AG10803 (cell line): ENCODE measurements at regions not wholly inside any gene's neighbourhood (a gene's known extent, or its start where the extent isn't known, plus 50 kb on each side); places are given as distances from the start of the nearest gene placed in this dataset.

Experiments
- DNase-seq: peaks from one replicate; pipeline ENCODE4 v3.0.0; 2010; ENCODE audit warnings: low read depth
- H3K4me3 ChIP-seq: 2 replicates; pipeline ENCODE4 v1.5.1; 2011; ENCODE audit warnings: mild to moderate bottlenecking, low read length, control low read depth
- CTCF ChIP-seq: conservative IDR thresholded peaks from 2 replicates; pipeline ENCODE4 v1.5.1; 2011; ENCODE audit warnings: mild to moderate bottlenecking, low read length, control low read depth, inconsistent platforms

DNA sequence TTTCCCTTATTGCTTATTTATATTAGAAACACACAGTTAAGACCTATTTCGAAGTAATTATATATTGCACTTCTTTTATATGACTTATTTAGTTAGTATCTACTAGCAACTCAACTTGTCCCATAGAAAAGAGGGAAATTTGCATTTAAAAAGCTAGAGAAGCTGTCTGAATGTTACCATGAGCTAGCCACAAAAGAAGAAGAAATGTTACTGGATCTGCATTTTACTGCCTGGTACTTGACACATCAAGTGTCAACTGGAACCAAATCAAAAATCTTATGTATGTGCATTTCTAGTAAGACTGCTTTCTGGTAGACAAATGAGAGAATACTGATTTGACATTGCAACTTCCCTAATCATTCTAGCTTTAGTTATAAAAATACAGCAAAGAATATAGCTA is 424.6 kb upstream of the VRK2 start:
- DNase-seq: no peak
- no peak for TF ChIP-seq CTCF

DNA sequence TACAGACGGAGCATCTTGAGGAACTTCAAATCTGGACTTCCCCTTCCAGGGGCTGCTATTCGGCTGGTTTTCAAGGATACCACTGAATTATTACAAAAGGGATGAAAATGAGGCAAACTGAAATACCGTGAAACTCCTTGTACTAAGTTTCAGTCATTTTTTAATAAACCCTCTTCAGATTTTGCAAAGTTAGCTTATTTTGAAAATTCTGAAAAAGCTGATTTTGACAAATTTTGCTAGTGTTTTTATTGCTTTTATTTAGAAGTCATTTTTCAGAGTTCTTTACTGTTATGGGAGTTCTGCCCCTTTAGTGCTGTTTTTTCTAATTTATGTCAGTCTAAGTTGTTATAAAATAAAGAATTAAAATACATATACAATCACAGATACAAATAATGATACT is 390.4 kb upstream of the VRK2 start:
- DNase-seq: no peak
- no peak for TF ChIP-seq CTCF
- H3K4me3 ChIP-seq: no peak overlapping the region

More for the DNA sequence above, 424.6 kb upstream of the VRK2 start:
- H3K4me3 ChIP-seq: no peak overlapping the region

DNA sequence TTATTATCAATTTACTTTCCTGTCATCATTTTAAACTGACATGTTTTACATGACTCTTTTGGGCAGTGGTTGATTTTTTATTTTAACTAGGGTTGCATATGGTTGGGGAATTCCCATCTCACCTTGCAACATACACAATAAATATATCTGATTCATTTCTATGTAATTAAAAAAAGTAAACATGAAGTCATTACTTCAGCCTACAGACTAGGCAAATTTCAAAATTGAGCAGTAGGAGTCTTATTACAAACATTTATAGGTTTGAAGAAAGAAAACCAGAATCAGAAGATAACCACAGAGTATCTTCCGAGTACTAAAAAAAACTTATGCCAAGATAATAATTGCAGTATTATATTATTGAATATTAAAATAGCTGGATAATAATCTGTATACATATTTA is 377.0 kb upstream of the VRK2 start:
- TF ChIP-seq CTCF: no peak
- no peak for DNase-seq
- H3K4me3 ChIP-seq: no peak overlapping the region

- no peak overlapping the region for H3K4me3 ChIP-seq
- TF ChIP-seq CTCF: no peak
Measured at GRCh38 chr2:57674025-57674424, 372.6 kb upstream of the VRK2 start.

DNA sequence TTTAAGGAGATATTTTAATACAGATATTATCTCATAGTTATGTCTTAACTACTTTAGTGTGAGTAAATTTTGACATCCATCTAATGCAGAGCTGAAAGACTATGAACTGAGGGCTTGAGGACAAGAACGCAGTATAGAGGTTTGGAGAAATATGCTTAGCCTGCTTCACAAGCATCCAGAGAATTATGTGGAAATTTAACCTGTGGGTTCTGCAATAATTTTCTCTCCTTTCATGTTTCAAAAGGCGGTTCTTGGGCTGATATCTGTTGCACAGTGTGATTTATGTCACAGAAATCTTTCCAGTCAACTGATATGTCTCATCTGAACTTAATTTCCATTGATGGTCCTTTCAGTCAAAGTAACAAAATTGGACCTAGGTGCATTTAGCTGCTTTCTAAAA is 371.9 kb upstream of the VRK2 start:
- no peak for TF ChIP-seq CTCF
- DNase-seq: no peak
- H3K4me3 ChIP-seq: no peak overlapping the region

More at GRCh38 chr2:57674025-57674424, 372.6 kb upstream of the VRK2 start:
- DNase-seq: no peak

GRCh38 chr2:57677296-57677695 is 369.3 kb upstream of the VRK2 start:
- H3K4me3 ChIP-seq: no peak overlapping the region
- TF ChIP-seq CTCF: no peak
- no peak for DNase-seq

- TF ChIP-seq CTCF: no peak
- no peak for DNase-seq
- H3K4me3 ChIP-seq: no peak overlapping the region
Measured at GRCh38 chr2:57681650-57682049, 365.0 kb upstream of the VRK2 start.
